SK-N-SH treated with all-trans-retinoic acid at 6 μM for 48 hours (cell line): ENCODE measurements at regions not wholly inside any gene's neighbourhood (a gene's known extent, or its start where the extent isn't known, plus 50 kb on each side); places are given as distances from the start of the nearest gene placed in this dataset.

ENCODE experiments used
- PATZ1 ChIP-seq: fragments of 250-450 bp; sonication (Bioruptor Pico); IDR thresholded peaks from 2 replicates; pipeline ENCODE4 v1.8.0; 2020; ENCODE audit warnings: mild to moderate bottlenecking, moderate library complexity, borderline replicate concordance
- TSHZ2 ChIP-seq: fragments of 250-450 bp; sonication (Bioruptor Pico); IDR thresholded peaks from 2 replicates; pipeline ENCODE4 v1.5.0; 2020; ENCODE audit warnings: mild to moderate bottlenecking, moderate library complexity

GRCh38 chr4:110364911-110365520 lies 110.9 kb upstream of the ENPEP start:
- TF ChIP-seq PATZ1 (CRISPR knock-in tag) (no peak), TSHZ2 (CRISPR knock-in tag) (no peak)
